GM23338 (cell line): ENCODE measurements at regions not wholly inside any gene's neighbourhood (a gene's known extent, or its start where the extent isn't known, plus 50 kb on each side); places are given as distances from the start of the nearest gene placed in this dataset.

Experiments used
- ATAC-seq: fragments of 200-7000 bp; cut with Tn5 transposase; 3 replicates; pipeline ENCODE4 v1.9.1; 2020
- DNase-seq: peaks from one replicate; pipeline ENCODE4 v3.0.0-alpha.2; 2015; ENCODE audit warnings: low spot score
- H2AFZ ChIP-seq: fragments of 200-600 bp; sonication (generic); 2 replicates; pipeline ENCODE4 v1.8.0; 2016; ENCODE audit warnings: antibody characterized with exemption, mild to moderate bottlenecking, moderate library complexity
- H3F3A ChIP-seq: fragments of 200-600 bp; sonication (generic); replicated peaks from 2 replicates; pipeline ENCODE4 v1.8.0; 2017; ENCODE audit warnings: antibody characterized with exemption, mixed run types, low read depth
- H3K27ac ChIP-seq: fragments of 200-600 bp; sonication (generic); 2 replicates; pipeline ENCODE4 v1.6.1; 2016; ENCODE audit warnings: low read depth
- H3K27me3 ChIP-seq: fragments of 200-600 bp; sonication (generic); 2 replicates; pipeline ENCODE4 v1.8.0; 2016; ENCODE audit warnings: mild to moderate bottlenecking, mixed run types, moderate library complexity; ENCODE audit not compliant: insufficient read depth
- H3K36me3 ChIP-seq: fragments of 200-600 bp; sonication (generic); 2 replicates; pipeline ENCODE4 v1.8.0; 2016; ENCODE audit warnings: mild to moderate bottlenecking; ENCODE audit not compliant: insufficient read depth
- H3K4me1 ChIP-seq: fragments of 200-600 bp; sonication (generic); 2 replicates; pipeline ENCODE4 v1.8.0; 2016; ENCODE audit warnings: mild to moderate bottlenecking, moderate library complexity; ENCODE audit not compliant: insufficient read depth
- H3K4me2 ChIP-seq: fragments of 200-600 bp; sonication (generic); 2 replicates; pipeline ENCODE4 v1.7.1; 2017; ENCODE audit warnings: mixed run types
- H3K4me3 ChIP-seq: fragments of 200-600 bp; sonication (generic); 2 replicates; pipeline ENCODE4 v1.6.1; 2016; ENCODE audit warnings: mixed run types
- H3K79me2 ChIP-seq: fragments of 200-600 bp; sonication (generic); replicated peaks from 2 replicates; pipeline ENCODE4 v1.8.0; 2017; ENCODE audit warnings: mild to moderate bottlenecking; ENCODE audit not compliant: insufficient read depth
- H3K9me2 ChIP-seq: fragments of 200-600 bp; sonication (generic); 2 replicates; pipeline ENCODE4 v1.8.0; 2017; ENCODE audit not compliant: insufficient read depth
- H4K20me1 ChIP-seq: fragments of 200-600 bp; sonication (generic); replicated peaks from 2 replicates; pipeline ENCODE4 v1.8.0; 2017; ENCODE audit warnings: mild to moderate bottlenecking; ENCODE audit not compliant: insufficient read depth
- H3K27ac Mint-ChIP-seq: 2 replicates; pipeline ENCODE4 v1.8.0; 2020; ENCODE audit warnings: inconsistent platforms, mild to moderate bottlenecking, moderate library complexity, mixed read lengths
- H3K27me3 Mint-ChIP-seq: 3 replicates; pipeline ENCODE4 v1.8.0; 2022; ENCODE audit warnings: low read depth, mild to moderate bottlenecking, moderate library complexity, mixed read lengths, inconsistent platforms; ENCODE audit not compliant: insufficient read depth, poor library complexity
- H3K36me3 Mint-ChIP-seq: 3 replicates; pipeline ENCODE4 v1.8.0; 2021; ENCODE audit warnings: low read depth, mild to moderate bottlenecking, inconsistent platforms, moderate library complexity, mixed read lengths
- H3K4me1 Mint-ChIP-seq: 3 replicates; pipeline ENCODE4 v1.8.0; 2020; ENCODE audit warnings: mild to moderate bottlenecking, inconsistent platforms, mixed read lengths
- H3K4me3 Mint-ChIP-seq: 3 replicates; pipeline ENCODE4 v1.8.0; 2021; ENCODE audit warnings: moderate library complexity, mild to moderate bottlenecking, inconsistent platforms, mixed read lengths
- H3K9me3 Mint-ChIP-seq: 3 replicates; pipeline ENCODE4 v1.8.0; 2020; ENCODE audit warnings: moderate library complexity, mild to moderate bottlenecking, inconsistent platforms, mixed read lengths
- CREB1 ChIP-seq: fragments of 250-450 bp; sonication (Bioruptor Pico); IDR thresholded peaks from 2 replicates; pipeline ENCODE4 v1.5.0; 2020; ENCODE audit warnings: low read depth, mild to moderate bottlenecking, moderate library complexity
- EZH2 ChIP-seq: fragments of 200-600 bp; sonication (generic); IDR thresholded peaks from one replicate; pipeline ENCODE4 v1.8.0; 2017; ENCODE audit warnings: antibody characterized with exemption, mild to moderate bottlenecking, low read depth; ENCODE audit not compliant: unreplicated experiment
- EZH2phosphoT487 ChIP-seq: fragments of 200-600 bp; sonication (generic); IDR thresholded peaks from one replicate; pipeline ENCODE4 v1.8.1; 2018; ENCODE audit warnings: antibody characterized with exemption; ENCODE audit not compliant: unreplicated experiment
- JUNB ChIP-seq: IDR thresholded peaks from one replicate; pipeline ENCODE4 v1.6.1; 2016; ENCODE audit warnings: antibody characterized with exemption; ENCODE audit not compliant: unreplicated experiment
- NANOG ChIP-seq: IDR thresholded peaks from 2 replicates; pipeline ENCODE4 v1.6.1; 2016; ENCODE audit warnings: antibody characterized with exemption, borderline replicate concordance
- POLR2AphosphoS5 ChIP-seq: IDR thresholded peaks from 2 replicates; pipeline ENCODE4 v1.6.1; 2016; ENCODE audit warnings: antibody characterized with exemption, low read depth
- ZNF114 ChIP-seq: fragments of 250-450 bp; sonication (Bioruptor Pico); IDR thresholded peaks from 2 replicates; pipeline ENCODE4 v1.5.0; 2020; ENCODE audit warnings: mild to moderate bottlenecking, moderate library complexity
- ZNF331 ChIP-seq: fragments of 250-450 bp; sonication (Bioruptor Pico); IDR thresholded peaks from 2 replicates; pipeline ENCODE4 v1.5.0; 2020; ENCODE audit warnings: low read depth, mild to moderate bottlenecking, moderate library complexity
- TF ChIP-seq, protein P1 (sequence below): IDR thresholded peaks from 2 replicates; pipeline ENCODE4 v1.6.1; 2016; ENCODE audit warnings: antibody characterized with exemption
- TF ChIP-seq, protein P2 (sequence below): fragments of 250-450 bp; sonication (Bioruptor Pico); IDR thresholded peaks from 2 replicates; pipeline ENCODE4 v1.5.0; 2020; ENCODE audit warnings: mild to moderate bottlenecking, moderate library complexity
- TF ChIP-seq, protein P3 (sequence below), 2 experiments: fragments of 200-600 bp in 1 of 2; sonication (generic) in 1 of 2; conservative IDR thresholded peaks; 2 replicates each; pipeline versions ENCODE4 v1.5.1 to v1.6.1; 2016 to 2017; ENCODE audit warnings: antibody characterized with exemption in 2 of 2, low read depth in 2 of 2, mild to moderate bottlenecking in 2 of 2, moderate library complexity in 1 of 2

DNA sequence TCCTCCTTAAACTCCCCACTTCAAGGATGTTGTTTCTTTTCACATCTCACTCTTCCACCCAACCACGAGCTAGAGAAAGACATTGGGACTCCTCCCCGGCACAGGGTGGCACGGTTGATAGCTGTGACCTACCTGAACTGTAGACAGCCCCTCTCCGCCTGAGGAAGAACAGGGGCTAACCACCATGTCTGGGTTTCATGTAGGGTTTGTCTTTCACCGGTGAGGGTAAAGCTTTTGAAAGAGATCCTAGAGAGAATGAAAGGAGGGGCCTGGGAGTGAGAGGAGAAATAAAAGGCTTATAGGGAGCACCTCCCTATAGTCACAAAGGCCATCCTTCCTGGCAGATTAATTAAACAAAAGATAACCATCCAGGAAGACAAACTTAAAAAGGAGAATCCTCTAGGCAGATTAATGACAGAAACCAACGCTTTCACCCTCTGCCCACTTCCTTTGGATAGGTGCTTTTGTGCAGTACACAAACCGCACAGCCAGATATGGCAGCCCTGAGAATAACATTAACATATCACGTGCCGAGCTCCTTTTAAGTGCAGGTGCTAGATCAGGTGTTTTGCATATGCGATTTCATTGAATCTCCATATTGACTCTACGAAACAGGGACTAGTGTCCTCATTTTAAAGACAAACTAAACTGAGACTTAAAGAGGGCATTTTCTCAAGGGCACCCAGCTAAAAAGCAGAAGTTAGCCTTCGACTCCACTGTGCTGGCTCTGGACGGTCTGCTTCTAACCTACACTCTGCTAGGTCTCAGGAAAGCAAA is 178.1 kb upstream of the RUNX1 start:
- H3K4me2 ChIP-seq: 0 out of 2 replicates have a peak overlapping the region, but pooled peaks have one; percentile 16
- H3K4me3 Mint-ChIP-seq: no peak overlapping the region
- H2AFZ ChIP-seq: no peak overlapping the region
- peaks cover 10% of the 10 kb centered on the region for H3K4me1 ChIP-seq
- H3K9me3 Mint-ChIP-seq: no peaks in the 10 kb centered on the region
- peaks cover 23% of the 10 kb centered on the region for H3K4me1 Mint-ChIP-seq
- H3K27me3 Mint-ChIP-seq: no peaks in the 10 kb centered on the region
- H3F3A ChIP-seq: no peaks in the 10 kb centered on the region; the same call in 1 of the 2 replicates
- no peaks in the 10 kb centered on the region for H3K36me3 Mint-ChIP-seq
- H3K79me2 ChIP-seq: no peaks in the 10 kb centered on the region
- no peak overlapping the region for H3K27ac ChIP-seq
- TF ChIP-seq CREB1 (CRISPR knock-in tag): no peak
- no peak for TF ChIP-seq NANOG
- TF ChIP-seq EZH2phosphoT487: no peak
- TF ChIP-seq, protein P1, sequence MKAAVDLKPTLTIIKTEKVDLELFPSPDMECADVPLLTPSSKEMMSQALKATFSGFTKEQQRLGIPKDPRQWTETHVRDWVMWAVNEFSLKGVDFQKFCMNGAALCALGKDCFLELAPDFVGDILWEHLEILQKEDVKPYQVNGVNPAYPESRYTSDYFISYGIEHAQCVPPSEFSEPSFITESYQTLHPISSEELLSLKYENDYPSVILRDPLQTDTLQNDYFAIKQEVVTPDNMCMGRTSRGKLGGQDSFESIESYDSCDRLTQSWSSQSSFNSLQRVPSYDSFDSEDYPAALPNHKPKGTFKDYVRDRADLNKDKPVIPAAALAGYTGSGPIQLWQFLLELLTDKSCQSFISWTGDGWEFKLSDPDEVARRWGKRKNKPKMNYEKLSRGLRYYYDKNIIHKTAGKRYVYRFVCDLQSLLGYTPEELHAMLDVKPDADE: no peak
- TF ChIP-seq JUNB: no peak
- ATAC-seq (peak; percentile 50), DNase-seq (no peak)
- H3K27me3 ChIP-seq: no peaks in the 10 kb centered on the region
- H4K20me1 ChIP-seq: no peaks in the 10 kb centered on the region
- peak overlapping the region; percentile 3; the same call in 1 of the 2 replicates for H3K27ac Mint-ChIP-seq
- no peak overlapping the region for H3K4me3 ChIP-seq
- no peaks in the 10 kb centered on the region for H3K36me3 ChIP-seq
- peaks cover 8% of the 10 kb centered on the region; the same call in 1 of the 2 replicates for H3K9me2 ChIP-seq

DNA sequence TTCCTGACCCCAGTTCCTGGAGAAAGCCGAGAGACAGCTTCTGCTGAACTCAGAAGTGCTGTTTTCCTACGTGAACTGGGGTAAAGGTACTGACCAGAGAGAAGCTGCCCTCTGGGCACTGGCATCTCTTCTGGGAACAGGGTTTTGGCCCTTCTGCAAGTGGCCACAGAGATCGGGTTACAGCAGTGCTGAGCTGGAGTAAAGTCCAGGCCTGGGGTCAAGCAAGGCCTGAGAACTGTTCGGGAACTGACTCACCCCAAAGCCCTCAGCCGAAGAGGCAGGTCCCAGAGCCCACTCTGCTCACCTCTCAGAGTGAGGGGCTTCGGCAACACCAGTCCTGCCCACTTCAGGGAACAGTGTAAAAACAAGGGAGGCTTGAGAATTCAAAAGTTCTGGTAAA is 177.2 kb upstream of the RUNX1 start:
- no peak overlapping the region for H3K27ac Mint-ChIP-seq
- Histone ChIP-seq H3K4me3 (no peak overlapping the region), H3K27ac (no peak overlapping the region), H3K4me1 (peaks cover 10% of the 10 kb centered on the region), H4K20me1 (no peaks in the 10 kb centered on the region), H2AFZ (peak overlapping the region; percentile 91), H3K27me3 (no peaks in the 10 kb centered on the region), H3F3A (no peaks in the 10 kb centered on the region; the same call in 1 of the 2 replicates), H3K9me2 (peaks cover 8% of the 10 kb centered on the region; the same call in 1 of the 2 replicates), H3K79me2 (no peaks in the 10 kb centered on the region), H3K4me2 (peak overlapping the region; percentile 57; the same call in 1 of the 2 replicates), H3K36me3 (no peaks in the 10 kb centered on the region)
- H3K27me3 Mint-ChIP-seq: no peaks in the 10 kb centered on the region
- H3K9me3 Mint-ChIP-seq: no peaks in the 10 kb centered on the region
- H3K4me3 Mint-ChIP-seq: no peak overlapping the region
- DNase-seq (no peak), ATAC-seq (peak; percentile 77)
- H3K4me1 Mint-ChIP-seq: peaks cover 23% of the 10 kb centered on the region
- no peaks in the 10 kb centered on the region for H3K36me3 Mint-ChIP-seq
- TF ChIP-seq JUNB: no peak
- no peak for TF ChIP-seq EZH2
- TF ChIP-seq ZNF331 (CRISPR knock-in tag): no peak
- no peak for TF ChIP-seq ZNF114
- TF ChIP-seq, protein P2, sequence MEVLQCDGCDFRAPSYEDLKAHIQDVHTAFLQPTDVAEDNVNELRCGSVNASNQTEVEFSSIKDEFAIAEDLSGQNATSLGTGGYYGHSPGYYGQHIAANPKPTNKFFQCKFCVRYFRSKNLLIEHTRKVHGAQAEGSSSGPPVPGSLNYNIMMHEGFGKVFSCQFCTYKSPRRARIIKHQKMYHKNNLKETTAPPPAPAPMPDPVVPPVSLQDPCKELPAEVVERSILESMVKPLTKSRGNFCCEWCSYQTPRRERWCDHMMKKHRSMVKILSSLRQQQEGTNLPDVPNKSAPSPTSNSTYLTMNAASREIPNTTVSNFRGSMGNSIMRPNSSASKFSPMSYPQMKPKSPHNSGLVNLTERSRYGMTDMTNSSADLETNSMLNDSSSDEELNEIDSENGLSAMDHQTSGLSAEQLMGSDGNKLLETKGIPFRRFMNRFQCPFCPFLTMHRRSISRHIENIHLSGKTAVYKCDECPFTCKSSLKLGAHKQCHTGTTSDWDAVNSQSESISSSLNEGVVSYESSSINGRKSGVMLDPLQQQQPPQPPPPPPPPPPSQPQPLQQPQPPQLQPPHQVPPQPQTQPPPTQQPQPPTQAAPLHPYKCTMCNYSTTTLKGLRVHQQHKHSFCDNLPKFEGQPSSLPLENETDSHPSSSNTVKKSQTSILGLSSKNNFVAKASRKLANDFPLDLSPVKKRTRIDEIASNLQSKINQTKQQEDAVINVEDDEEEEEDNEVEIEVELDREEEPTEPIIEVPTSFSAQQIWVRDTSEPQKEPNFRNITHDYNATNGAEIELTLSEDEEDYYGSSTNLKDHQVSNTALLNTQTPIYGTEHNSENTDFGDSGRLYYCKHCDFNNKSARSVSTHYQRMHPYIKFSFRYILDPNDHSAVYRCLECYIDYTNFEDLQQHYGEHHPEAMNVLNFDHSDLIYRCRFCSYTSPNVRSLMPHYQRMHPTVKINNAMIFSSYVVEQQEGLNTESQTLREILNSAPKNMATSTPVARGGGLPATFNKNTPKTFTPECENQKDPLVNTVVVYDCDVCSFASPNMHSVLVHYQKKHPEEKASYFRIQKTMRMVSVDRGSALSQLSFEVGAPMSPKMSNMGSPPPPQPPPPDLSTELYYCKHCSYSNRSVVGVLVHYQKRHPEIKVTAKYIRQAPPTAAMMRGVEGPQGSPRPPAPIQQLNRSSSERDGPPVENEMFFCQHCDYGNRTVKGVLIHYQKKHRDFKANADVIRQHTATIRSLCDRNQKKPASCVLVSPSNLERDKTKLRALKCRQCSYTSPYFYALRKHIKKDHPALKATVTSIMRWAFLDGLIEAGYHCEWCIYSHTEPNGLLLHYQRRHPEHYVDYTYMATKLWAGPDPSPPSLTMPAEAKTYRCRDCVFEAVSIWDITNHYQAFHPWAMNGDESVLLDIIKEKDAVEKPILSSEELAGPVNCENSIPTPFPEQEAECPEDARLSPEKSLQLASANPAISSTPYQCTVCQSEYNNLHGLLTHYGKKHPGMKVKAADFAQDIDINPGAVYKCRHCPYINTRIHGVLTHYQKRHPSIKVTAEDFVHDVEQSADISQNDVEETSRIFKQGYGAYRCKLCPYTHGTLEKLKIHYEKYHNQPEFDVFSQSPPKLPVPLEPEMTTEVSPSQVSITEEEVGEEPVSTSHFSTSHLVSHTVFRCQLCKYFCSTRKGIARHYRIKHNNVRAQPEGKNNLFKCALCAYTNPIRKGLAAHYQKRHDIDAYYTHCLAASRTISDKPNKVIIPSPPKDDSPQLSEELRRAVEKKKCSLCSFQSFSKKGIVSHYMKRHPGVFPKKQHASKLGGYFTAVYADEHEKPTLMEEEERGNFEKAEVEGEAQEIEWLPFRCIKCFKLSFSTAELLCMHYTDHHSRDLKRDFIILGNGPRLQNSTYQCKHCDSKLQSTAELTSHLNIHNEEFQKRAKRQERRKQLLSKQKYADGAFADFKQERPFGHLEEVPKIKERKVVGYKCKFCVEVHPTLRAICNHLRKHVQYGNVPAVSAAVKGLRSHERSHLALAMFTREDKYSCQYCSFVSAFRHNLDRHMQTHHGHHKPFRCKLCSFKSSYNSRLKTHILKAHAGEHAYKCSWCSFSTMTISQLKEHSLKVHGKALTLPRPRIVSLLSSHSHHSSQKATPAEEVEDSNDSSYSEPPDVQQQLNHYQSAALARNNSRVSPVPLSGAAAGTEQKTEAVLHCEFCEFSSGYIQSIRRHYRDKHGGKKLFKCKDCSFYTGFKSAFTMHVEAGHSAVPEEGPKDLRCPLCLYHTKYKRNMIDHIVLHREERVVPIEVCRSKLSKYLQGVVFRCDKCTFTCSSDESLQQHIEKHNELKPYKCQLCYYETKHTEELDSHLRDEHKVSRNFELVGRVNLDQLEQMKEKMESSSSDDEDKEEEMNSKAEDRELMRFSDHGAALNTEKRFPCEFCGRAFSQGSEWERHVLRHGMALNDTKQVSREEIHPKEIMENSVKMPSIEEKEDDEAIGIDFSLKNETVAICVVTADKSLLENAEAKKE (CRISPR knock-in tag): no peak
- no peak for TF ChIP-seq EZH2phosphoT487
- no peak for TF ChIP-seq CREB1 (CRISPR knock-in tag)
- TF ChIP-seq POLR2AphosphoS5: no peak
- TF ChIP-seq, protein P3, sequence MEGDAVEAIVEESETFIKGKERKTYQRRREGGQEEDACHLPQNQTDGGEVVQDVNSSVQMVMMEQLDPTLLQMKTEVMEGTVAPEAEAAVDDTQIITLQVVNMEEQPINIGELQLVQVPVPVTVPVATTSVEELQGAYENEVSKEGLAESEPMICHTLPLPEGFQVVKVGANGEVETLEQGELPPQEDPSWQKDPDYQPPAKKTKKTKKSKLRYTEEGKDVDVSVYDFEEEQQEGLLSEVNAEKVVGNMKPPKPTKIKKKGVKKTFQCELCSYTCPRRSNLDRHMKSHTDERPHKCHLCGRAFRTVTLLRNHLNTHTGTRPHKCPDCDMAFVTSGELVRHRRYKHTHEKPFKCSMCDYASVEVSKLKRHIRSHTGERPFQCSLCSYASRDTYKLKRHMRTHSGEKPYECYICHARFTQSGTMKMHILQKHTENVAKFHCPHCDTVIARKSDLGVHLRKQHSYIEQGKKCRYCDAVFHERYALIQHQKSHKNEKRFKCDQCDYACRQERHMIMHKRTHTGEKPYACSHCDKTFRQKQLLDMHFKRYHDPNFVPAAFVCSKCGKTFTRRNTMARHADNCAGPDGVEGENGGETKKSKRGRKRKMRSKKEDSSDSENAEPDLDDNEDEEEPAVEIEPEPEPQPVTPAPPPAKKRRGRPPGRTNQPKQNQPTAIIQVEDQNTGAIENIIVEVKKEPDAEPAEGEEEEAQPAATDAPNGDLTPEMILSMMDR (conservative IDR thresholded peaks at IDR 0.05; ENCODE audit: low read depth in 2 of 2): no peak
